ENCODE measurements at regions not wholly inside any gene's neighbourhood (a gene's known extent, or its start where the extent isn't known, plus 50 kb on each side); places are given as distances from the start of the nearest gene placed in this dataset.

GRCh38 chr3:166291186-166291955 is 454.1 kb upstream of the BCHE start:
- Histone ChIP-seq H3K36me3 (no peaks in the 10 kb centered on the region), H3K4me3 (no peak overlapping the region), H3K27me3 (no peaks in the 10 kb centered on the region), H3K9me3 (no peaks in the 10 kb centered on the region), H3K4me1 (no peaks in the 10 kb centered on the region), H3K27ac (no peak overlapping the region)
- DNase-seq (ENCODE audit: low spot score), result no peak
- TF ChIP-seq CTCF (IDR thresholded peaks at IDR 0.05), result no peak

GRCh38 chr3:166285001-166285400 is 447.8 kb upstream of the BCHE start:
- no peaks in the 10 kb centered on the region for H3K27me3 ChIP-seq
- no peak overlapping the region for H3K27ac ChIP-seq
- no peak overlapping the region for H3K4me3 ChIP-seq
- H3K9me3 ChIP-seq, result no peaks in the 10 kb centered on the region
- DNase-seq (ENCODE audit: low spot score), result no peak
- H3K36me3 ChIP-seq, result no peaks in the 10 kb centered on the region
- TF ChIP-seq CTCF (IDR thresholded peaks at IDR 0.05), result no peak
- no peaks in the 10 kb centered on the region for H3K4me1 ChIP-seq

- Histone ChIP-seq H3K9me3 (no peaks in the 10 kb centered on the region), H3K27ac (no peak overlapping the region), H3K4me3 (no peak overlapping the region), H3K27me3 (no peaks in the 10 kb centered on the region), H3K4me1 (no peaks in the 10 kb centered on the region), H3K36me3 (no peaks in the 10 kb centered on the region)
- TF ChIP-seq CTCF (IDR thresholded peaks at IDR 0.05), result no peak
- no peak for DNase-seq (ENCODE audit: low spot score)
These were observed 446.6 kb upstream of the BCHE start for GRCh38 chr3:166283840-166284239.

GRCh38 chr3:166282931-166283330 is 445.7 kb upstream of the BCHE start:
- no peak overlapping the region for H3K27ac ChIP-seq
- no peak for TF ChIP-seq CTCF (IDR thresholded peaks at IDR 0.05)
- no peaks in the 10 kb centered on the region for H3K9me3 ChIP-seq
- H3K4me1 ChIP-seq, result no peaks in the 10 kb centered on the region
- no peak overlapping the region for H3K4me3 ChIP-seq
- no peak for DNase-seq (ENCODE audit: low spot score)
- H3K27me3 ChIP-seq, result no peaks in the 10 kb centered on the region
- H3K36me3 ChIP-seq, result no peaks in the 10 kb centered on the region

- Histone ChIP-seq H3K27ac (no peak overlapping the region), H3K4me1 (no peaks in the 10 kb centered on the region), H3K9me3 (no peaks in the 10 kb centered on the region), H3K36me3 (no peaks in the 10 kb centered on the region), H3K27me3 (no peaks in the 10 kb centered on the region), H3K4me3 (no peak overlapping the region)
- no peak for TF ChIP-seq CTCF (IDR thresholded peaks at IDR 0.05)
- no peak for DNase-seq (ENCODE audit: low spot score)
These were observed 442.4 kb upstream of the BCHE start for GRCh38 chr3:166279636-166280035.

GRCh38 chr3:166275024-166275390 is 437.8 kb upstream of the BCHE start:
- Histone ChIP-seq H3K27me3 (no peaks in the 10 kb centered on the region), H3K27ac (no peak overlapping the region), H3K4me3 (no peak overlapping the region), H3K36me3 (no peaks in the 10 kb centered on the region), H3K9me3 (no peaks in the 10 kb centered on the region), H3K4me1 (no peaks in the 10 kb centered on the region)
- no peak for DNase-seq (ENCODE audit: low spot score)
- TF ChIP-seq CTCF (IDR thresholded peaks at IDR 0.05), result no peak
